GM21825 (cell line): ENCODE measurements at regions not wholly inside any gene's neighbourhood (a gene's known extent, or its start where the extent isn't known, plus 50 kb on each side); places are given as distances from the start of the nearest gene placed in this dataset.
"Not testable (repeated sequence)": the region's sequence is repeated elsewhere in the genome, so short reads cannot be mapped to it uniquely, and the experiment has no call there.

Source experiments
- ATAC-seq: cut with Tn5 transposase; IDR thresholded peaks from one replicate; pipeline ENCODE4 v1.9.1; 2021; ENCODE audit warnings: mild to moderate bottlenecking, moderate library complexity; ENCODE audit not compliant: unreplicated experiment

- ATAC-seq: no peak
Observed at GRCh38 chr2:8586457-8587051, 95.3 kb upstream of the ID2 start.

GRCh38 chr2:8587251-8587791, 94.5 kb upstream of the ID2 start:
- no peak for ATAC-seq

GRCh38 chr2:8587920-8588830, 93.7 kb upstream of the ID2 start:
- ATAC-seq: no peak

GRCh38 chr2:8588831-8589191, 93.0 kb upstream of the ID2 start:
- no peak for ATAC-seq

GRCh38 chr2:8589721-8590120, 92.1 kb upstream of the ID2 start:
- ATAC-seq: no peak

- ATAC-seq: no peak
Observed at GRCh38 chr2:8590938-8591337, 90.9 kb upstream of the ID2 start.

- ATAC-seq: no peak
Observed at GRCh38 chr2:8592736-8593135, 89.1 kb upstream of the ID2 start.

- no peak for ATAC-seq
Observed at GRCh38 chr2:8593243-8593642, 88.6 kb upstream of the ID2 start.

- ATAC-seq: no peak
Observed at GRCh38 chr2:8594731-8595427, 87.0 kb upstream of the ID2 start.

- no peak for ATAC-seq
Observed at GRCh38 chr2:8595428-8595805, 86.4 kb upstream of the ID2 start.

GRCh38 chr2:8595811-8596600, 85.8 kb upstream of the ID2 start:
- no peak for ATAC-seq

- ATAC-seq: no peak
Observed at GRCh38 chr2:8597094-8597493, 84.8 kb upstream of the ID2 start.

- no peak for ATAC-seq
Observed at GRCh38 chr2:8597559-8598225, 84.2 kb upstream of the ID2 start.

GRCh38 chr2:8598295-8599165, 83.3 kb upstream of the ID2 start:
- ATAC-seq: no peak

GRCh38 chr2:8599421-8600242, 82.2 kb upstream of the ID2 start:
- ATAC-seq: no peak

- no peak for ATAC-seq
Observed at GRCh38 chr2:8600456-8600855, 81.4 kb upstream of the ID2 start.

- ATAC-seq: peak; percentile 45
Observed at GRCh38 chr2:8602809-8603208, 79.0 kb upstream of the ID2 start.

- ATAC-seq: not testable (repeated sequence)
Observed at GRCh38 chr2:8603356-8603755, 78.5 kb upstream of the ID2 start.

GRCh38 chr2:8604262-8604661, 77.6 kb upstream of the ID2 start:
- no peak for ATAC-seq
